HepG2 (cell line): ENCODE measurements at regions not wholly inside any gene's neighbourhood (a gene's known extent, or its start where the extent isn't known, plus 50 kb on each side); places are given as distances from the start of the nearest gene placed in this dataset.
"Not testable (repeated sequence)": the region's sequence is repeated elsewhere in the genome, so short reads cannot be mapped to it uniquely, and the experiment has no call there.

ENCODE experiments used
- ATAC-seq: fragments of 200-7000 bp; cut with Tn5 transposase; 3 replicates; pipeline ENCODE4 v1.9.1; 2020; ENCODE audit warnings: mild to moderate bottlenecking, moderate library complexity
- BruUV-seq: library from RNA; stranded (reverse); fragments of 400-500 nt; replicated peaks from 2 replicates; lab custom pipeline; 2021; lab: Mats Ljungman, UMichigan
- CTCF ChIA-PET: fragments of 300-600 bp; formaldehyde crosslinking; extraction: SDS; loops from one replicate; lab custom pipeline; 2021; ENCODE audit warnings: low total read pairs, inconsistent platforms, low intra/inter-chr PET ratio; lab: Yijun Ruan, JAX
- POLR2A ChIA-PET: fragments of 350-600 bp; sonication (Branson Sonifier 250); formaldehyde crosslinking; loops from one replicate; lab custom pipeline; 2020; ENCODE audit warnings: antibody characterized with exemption, inconsistent platforms; lab: Yijun Ruan, JAX
- DNase-seq: peaks from one replicate; pipeline ENCODE4 v3.0.0-alpha.2; 2015; ENCODE audit warnings: low spot score
- FAIRE-seq: peaks from 3 replicates; lab custom pipeline; 2011; peaks lifted over from hg19 to GRCh38; lab: Jason Lieb, UNC
- H2AFZ ChIP-seq: one replicate; pipeline ENCODE4 v1.6.1; 2011; ENCODE audit warnings: low read length, inconsistent platforms
- H3K27ac ChIP-seq: fragments of 300-600 bp; 3 replicates; pipeline ENCODE4 v1.8.0; 2011; ENCODE audit warnings: mixed run types, mild to moderate bottlenecking, mixed read lengths, low read length, inconsistent platforms; ENCODE audit not compliant: insufficient read depth; ENCODE audit errors: extremely low read length
- H3K27me3 ChIP-seq, 2 experiments: fragments of 200-600 bp in 1 of 2; 2 replicates in 1 of 2; 3 replicates in 1 of 2; pipeline versions ENCODE4 v1.6.0 to v1.8.0; 2011; ENCODE audit warnings: low read length in 2 of 2, mild to moderate bottlenecking in 2 of 2, moderate library complexity in 2 of 2, inconsistent platforms in 1 of 2; ENCODE audit not compliant: insufficient read depth in 2 of 2, control insufficient read depth in 1 of 2
- H3K36me3 ChIP-seq, 2 experiments: fragments of 200-600 bp in 1 of 2; replicated peaks in 1 of 2; 2 replicates in 1 of 2; 3 replicates in 1 of 2; pipeline versions ENCODE4 v1.5.1 to v1.8.0; 2011; ENCODE audit warnings: low read length in 2 of 2, inconsistent platforms in 1 of 2; ENCODE audit not compliant: insufficient read depth in 2 of 2, control insufficient read depth in 1 of 2
- H3K4me1 ChIP-seq: 2 replicates; pipeline ENCODE4 v1.5.1; 2012; ENCODE audit warnings: low read length, inconsistent platforms; ENCODE audit not compliant: insufficient read depth
- H3K4me2 ChIP-seq: 2 replicates; pipeline ENCODE4 v1.6.0; 2011; ENCODE audit warnings: low read depth, low read length, inconsistent platforms
- H3K4me3 ChIP-seq, 3 experiments: fragments of 200-600 bp in 1 of 3; sonication (generic), shearing (Covaris generic) in 1 of 3; replicated peaks in 1 of 3; 2 replicates each; pipeline ENCODE4 v1.5.1; 2011 to 2016; ENCODE audit warnings: low read length in 3 of 3, inconsistent platforms in 2 of 3, low read depth in 2 of 3, mild to moderate bottlenecking in 2 of 3, control low read depth in 1 of 3, mixed read lengths in 1 of 3; ENCODE audit not compliant: insufficient read depth in 1 of 3
- H3K79me2 ChIP-seq: one replicate; pipeline ENCODE4 v1.6.1; 2011; ENCODE audit warnings: low read length, inconsistent platforms; ENCODE audit not compliant: insufficient read depth
- H3K9ac ChIP-seq: 2 replicates; pipeline ENCODE4 v1.6.0; 2011; ENCODE audit warnings: mild to moderate bottlenecking, low read depth, low read length, inconsistent platforms; ENCODE audit not compliant: insufficient read depth
- H3K9me3 ChIP-seq: 2 replicates; pipeline ENCODE4 v1.5.1; 2012; ENCODE audit warnings: mild to moderate bottlenecking, low read length
- H4K20me1 ChIP-seq: 2 replicates; pipeline ENCODE4 v1.6.0; 2011; ENCODE audit warnings: inconsistent platforms, mild to moderate bottlenecking, low read length, moderate library complexity; ENCODE audit not compliant: insufficient read depth
- ADNP ChIP-seq: sonication (generic); formaldehyde crosslinking; IDR thresholded peaks from 2 replicates; pipeline ENCODE4 v1.4.0; 2020; ENCODE audit warnings: missing genetic modification reagents
- CEBPB ChIP-seq: IDR thresholded peaks from 2 replicates; pipeline ENCODE4 v1.6.1; 2011; ENCODE audit warnings: low read depth, low read length, improper control_type of control experiment, borderline replicate concordance
- NFKBIZ ChIP-seq: IDR thresholded peaks from 2 replicates; pipeline ENCODE4 v1.6.1; 2018; ENCODE audit warnings: missing genetic modification reagents, missing compliant biosample characterization
- PHF21A ChIP-seq: sonication (generic); formaldehyde crosslinking; IDR thresholded peaks from 2 replicates; pipeline ENCODE4 v1.5.0; 2020; ENCODE audit warnings: mild to moderate bottlenecking, missing genetic modification reagents
- SMAD1 ChIP-seq: sonication (generic); formaldehyde crosslinking; IDR thresholded peaks from 2 replicates; pipeline ENCODE4 v1.4.0; 2020; ENCODE audit warnings: missing genetic modification reagents, low read depth, mild to moderate bottlenecking, borderline replicate concordance
- ZNF12 ChIP-seq: sonication (generic); formaldehyde crosslinking; IDR thresholded peaks from 2 replicates; pipeline ENCODE4 v1.5.0; 2020; ENCODE audit warnings: missing genetic modification reagents
- ZNF460 ChIP-seq: sonication (generic); formaldehyde crosslinking; IDR thresholded peaks from 2 replicates; pipeline ENCODE4 v1.5.1; 2020; ENCODE audit warnings: missing genetic modification reagents, mild to moderate bottlenecking, borderline replicate concordance
- ZNF501 ChIP-seq: sonication (generic); formaldehyde crosslinking; IDR thresholded peaks from 2 replicates; pipeline ENCODE4 v1.5.1; 2020; ENCODE audit warnings: mild to moderate bottlenecking, moderate library complexity, missing genetic modification reagents
- ZNF607 ChIP-seq: sonication (generic); formaldehyde crosslinking; IDR thresholded peaks from 2 replicates; pipeline ENCODE4 v1.5.1; 2020; ENCODE audit warnings: missing genetic modification reagents, mild to moderate bottlenecking, borderline replicate concordance
- WGBS: methylation state at CpG from one replicate; pipeline ENCODE4 v1.1.6; 2017; ENCODE audit warnings: low lambda C conversion rate; 5-methylcytosine and 5-hydroxymethylcytosine counted together
- in situ Hi-C: cut with HindIII; loops from 2 replicates; pipeline ENCODE4 v1.10.0; 2017; ENCODE audit warnings: low pct_unique_long_range_greater_than_20kb; ENCODE audit not compliant: extremely low pct_ligation_motif_present
- intact Hi-C: fragments of 100-400 bp; cut with micrococcal nuclease; formaldehyde crosslinking; loops from one replicate; pipeline ENCODE4 v1.10.0; 2022; ENCODE audit not compliant: unreplicated experiment
- TF ChIP-seq, protein P1 (sequence below): sonication (generic); formaldehyde crosslinking; IDR thresholded peaks from 2 replicates; pipeline ENCODE4 v1.5.0; 2020; ENCODE audit warnings: mild to moderate bottlenecking, missing genetic modification reagents, borderline replicate concordance
- TF ChIP-seq, protein P2 (sequence below): sonication (generic); formaldehyde crosslinking; IDR thresholded peaks from 2 replicates; pipeline ENCODE4 v1.8.1; 2023; ENCODE audit warnings: mild to moderate bottlenecking, missing genetic modification reagents
- TF ChIP-seq, protein P3 (sequence below): sonication (generic); formaldehyde crosslinking; conservative IDR thresholded peaks from 2 replicates; pipeline ENCODE4 v1.8.1; 2023; ENCODE audit warnings: missing genetic modification reagents

DNA sequence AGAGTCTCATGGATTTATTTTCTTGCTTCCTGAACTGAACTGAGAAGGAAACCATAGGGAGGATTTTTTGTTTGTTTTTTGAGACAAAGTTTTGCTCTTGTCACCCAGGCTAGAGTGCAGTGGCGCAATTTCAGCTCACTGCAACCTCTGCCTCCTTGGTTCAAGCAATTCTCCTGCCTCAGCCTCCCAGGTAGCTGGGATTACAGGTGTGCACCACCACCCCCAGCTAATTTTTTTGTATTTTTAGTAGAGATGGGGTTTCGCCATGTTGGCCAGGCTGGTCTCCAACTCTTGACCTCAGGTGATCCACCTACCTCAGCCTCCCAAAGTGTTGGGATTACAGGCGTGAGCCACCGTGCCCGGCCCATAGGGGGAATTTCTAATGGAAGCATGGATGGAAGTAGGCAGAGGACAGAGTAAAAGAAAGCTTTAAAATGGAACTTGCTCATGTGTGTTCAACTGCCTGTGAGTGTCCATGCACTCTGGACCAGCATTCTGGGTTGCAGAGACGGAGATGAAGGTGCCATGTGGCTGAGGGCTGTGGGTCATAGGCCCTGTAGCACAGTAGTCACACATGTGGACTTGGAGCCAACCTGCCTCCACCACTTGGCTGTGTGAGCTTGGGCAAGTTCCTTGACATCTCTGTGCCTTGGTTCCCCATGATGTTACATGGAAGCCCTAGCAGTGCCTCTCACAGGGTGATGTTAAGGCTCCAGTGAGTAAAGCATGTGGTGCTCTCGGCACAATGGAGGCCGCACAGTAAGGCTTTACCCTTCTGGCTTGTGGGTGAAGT lies 68.5 kb upstream of the ID2 start:
- 86% methylated on average over 8 of the region's 8 CpGs for WGBS
- H3K9me3 ChIP-seq, H3K79me2 ChIP-seq, DNase-seq, H3K27me3 ChIP-seq, H3K4me3 ChIP-seq, in situ Hi-C loops, H4K20me1 ChIP-seq, BruUV-seq, H3K36me3 ChIP-seq, FAIRE-seq, CTCF ChIA-PET, ATAC-seq, H3K9ac ChIP-seq, H2AFZ ChIP-seq: not testable (repeated sequence)
- intact Hi-C loops, result loop anchor here (1.0 kb wide), 1 partner anchor 70 kb away; no protein-coding TSS in a partner anchor
- peaks cover 59% of the 10 kb centered on the region for H3K4me1 ChIP-seq
- POLR2A ChIA-PET, result interaction anchor here (1.0 to 10.8 kb wide), 8 partner anchors 12 to 200 kb away, joined by 3 to 206 read pairs (median 8); partner anchors contain the start of gene ID2
- H3K4me2 ChIP-seq, result peak overlapping the region; percentile 75
- peak overlapping the region; percentile 72 for H3K27ac ChIP-seq
- peak; percentile 10; the same call in 1 of the 2 replicates for TF ChIP-seq ADNP (CRISPR knock-in tag)
- peak; percentile 99 for TF ChIP-seq ZNF460 (CRISPR knock-in tag)
- peak; percentile 3; the same call in 1 of the 2 replicates for TF ChIP-seq PHF21A (CRISPR knock-in tag)
- 0 out of 2 replicates have a peak, but pooled peaks have one; percentile 11 for TF ChIP-seq SMAD1 (CRISPR knock-in tag)
- peak; percentile 33; the same call in 1 of the 2 replicates for TF ChIP-seq CEBPB
- TF ChIP-seq, protein P1, sequence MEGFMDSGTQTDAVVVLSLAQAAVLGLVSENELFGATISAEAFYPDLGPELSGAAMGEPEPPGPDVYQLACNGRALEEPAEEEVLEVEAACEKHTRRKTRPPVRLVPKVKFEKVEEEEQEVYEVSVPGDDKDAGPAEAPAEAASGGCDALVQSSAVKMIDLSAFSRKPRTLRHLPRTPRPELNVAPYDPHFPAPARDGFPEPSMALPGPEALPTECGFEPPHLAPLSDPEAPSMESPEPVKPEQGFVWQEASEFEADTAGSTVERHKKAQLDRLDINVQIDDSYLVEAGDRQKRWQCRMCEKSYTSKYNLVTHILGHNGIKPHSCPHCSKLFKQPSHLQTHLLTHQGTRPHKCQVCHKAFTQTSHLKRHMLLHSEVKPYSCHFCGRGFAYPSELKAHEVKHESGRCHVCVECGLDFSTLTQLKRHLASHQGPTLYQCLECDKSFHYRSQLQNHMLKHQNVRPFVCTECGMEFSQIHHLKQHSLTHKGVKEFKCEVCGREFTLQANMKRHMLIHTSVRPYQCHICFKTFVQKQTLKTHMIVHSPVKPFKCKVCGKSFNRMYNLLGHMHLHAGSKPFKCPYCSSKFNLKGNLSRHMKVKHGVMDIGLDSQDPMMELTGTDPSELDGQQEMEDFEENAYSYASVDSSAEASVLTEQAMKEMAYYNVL (CRISPR knock-in tag), result 0 out of 2 replicates have a peak, but pooled peaks have one; percentile 2
- TF ChIP-seq ZNF607, result 0 out of 2 replicates have a peak, but pooled peaks have one; percentile 46
- 0 out of 2 replicates have a peak, but pooled peaks have one; percentile 1 for TF ChIP-seq NFKBIZ
- TF ChIP-seq ZNF12, result 0 out of 2 replicates have a peak, but pooled peaks have one; percentile 6
- TF ChIP-seq, protein P2, sequence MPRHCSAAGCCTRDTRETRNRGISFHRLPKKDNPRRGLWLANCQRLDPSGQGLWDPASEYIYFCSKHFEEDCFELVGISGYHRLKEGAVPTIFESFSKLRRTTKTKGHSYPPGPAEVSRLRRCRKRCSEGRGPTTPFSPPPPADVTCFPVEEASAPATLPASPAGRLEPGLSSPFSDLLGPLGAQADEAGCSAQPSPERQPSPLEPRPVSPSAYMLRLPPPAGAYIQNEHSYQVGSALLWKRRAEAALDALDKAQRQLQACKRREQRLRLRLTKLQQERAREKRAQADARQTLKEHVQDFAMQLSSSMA (CRISPR knock-in tag), result 0 out of 2 replicates have a peak, but pooled peaks have one; percentile 42
- peak; percentile 69; the same call in 1 of the 2 replicates for TF ChIP-seq ZNF501
- TF ChIP-seq, protein P3, sequence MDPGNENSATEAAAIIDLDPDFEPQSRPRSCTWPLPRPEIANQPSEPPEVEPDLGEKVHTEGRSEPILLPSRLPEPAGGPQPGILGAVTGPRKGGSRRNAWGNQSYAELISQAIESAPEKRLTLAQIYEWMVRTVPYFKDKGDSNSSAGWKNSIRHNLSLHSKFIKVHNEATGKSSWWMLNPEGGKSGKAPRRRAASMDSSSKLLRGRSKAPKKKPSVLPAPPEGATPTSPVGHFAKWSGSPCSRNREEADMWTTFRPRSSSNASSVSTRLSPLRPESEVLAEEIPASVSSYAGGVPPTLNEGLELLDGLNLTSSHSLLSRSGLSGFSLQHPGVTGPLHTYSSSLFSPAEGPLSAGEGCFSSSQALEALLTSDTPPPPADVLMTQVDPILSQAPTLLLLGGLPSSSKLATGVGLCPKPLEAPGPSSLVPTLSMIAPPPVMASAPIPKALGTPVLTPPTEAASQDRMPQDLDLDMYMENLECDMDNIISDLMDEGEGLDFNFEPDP, result 0 out of 2 replicates have a peak, but pooled peaks have one; percentile 17
